Left ventricle myocardium inferior (tissue), 1 donor: ENCODE measurements at regions not wholly inside any gene's neighbourhood (a gene's known extent, or its start where the extent isn't known, plus 50 kb on each side); places are given as distances from the start of the nearest gene placed in this dataset.

Experiments used
- DNase-seq: peaks from one replicate; pipeline ENCODE4 v3.0.0-alpha.2; 2020
- H3K27ac ChIP-seq: fragments of 200-600 bp; replicated peaks from 2 replicates; pipeline ENCODE4 v1.8.0; 2021
- H3K27me3 ChIP-seq: fragments of 200-600 bp; 2 replicates; pipeline ENCODE4 v1.8.0; 2021; ENCODE audit warnings: low read depth
- H3K36me3 ChIP-seq: fragments of 200-600 bp; 2 replicates; pipeline ENCODE4 v1.8.0; 2021
- H3K4me1 ChIP-seq: fragments of 200-600 bp; 2 replicates; pipeline ENCODE4 v1.8.0; 2021
- H3K4me3 ChIP-seq: fragments of 200-600 bp; 2 replicates; pipeline ENCODE4 v1.8.0; 2021; ENCODE audit warnings: mild to moderate bottlenecking, moderate library complexity
- H3K9me3 ChIP-seq: fragments of 200-600 bp; replicated peaks from 2 replicates; pipeline ENCODE4 v1.8.0; 2021
- intact Hi-C: fragments of 100-400 bp; cut with micrococcal nuclease; formaldehyde crosslinking; loops from one replicate; pipeline ENCODE4 v1.11.0; 2022
- TF ChIP-seq, protein P1 (sequence below): fragments of 200-600 bp; IDR thresholded peaks from 2 replicates; pipeline ENCODE4 v1.8.0; 2021; ENCODE audit warnings: antibody characterized with exemption, mild to moderate bottlenecking, borderline replicate concordance
- donor health status: DM: no; HTN: yes; CAD: no; lungs with severe emphysema.

GRCh38 chr10:36515319-36515718, 610.1 kb upstream of the ANKRD30A start:
- no peak for DNase-seq
- H3K36me3 ChIP-seq: no peaks in the 10 kb centered on the region
- no peaks in the 10 kb centered on the region for H3K4me1 ChIP-seq
- TF ChIP-seq, protein P1, sequence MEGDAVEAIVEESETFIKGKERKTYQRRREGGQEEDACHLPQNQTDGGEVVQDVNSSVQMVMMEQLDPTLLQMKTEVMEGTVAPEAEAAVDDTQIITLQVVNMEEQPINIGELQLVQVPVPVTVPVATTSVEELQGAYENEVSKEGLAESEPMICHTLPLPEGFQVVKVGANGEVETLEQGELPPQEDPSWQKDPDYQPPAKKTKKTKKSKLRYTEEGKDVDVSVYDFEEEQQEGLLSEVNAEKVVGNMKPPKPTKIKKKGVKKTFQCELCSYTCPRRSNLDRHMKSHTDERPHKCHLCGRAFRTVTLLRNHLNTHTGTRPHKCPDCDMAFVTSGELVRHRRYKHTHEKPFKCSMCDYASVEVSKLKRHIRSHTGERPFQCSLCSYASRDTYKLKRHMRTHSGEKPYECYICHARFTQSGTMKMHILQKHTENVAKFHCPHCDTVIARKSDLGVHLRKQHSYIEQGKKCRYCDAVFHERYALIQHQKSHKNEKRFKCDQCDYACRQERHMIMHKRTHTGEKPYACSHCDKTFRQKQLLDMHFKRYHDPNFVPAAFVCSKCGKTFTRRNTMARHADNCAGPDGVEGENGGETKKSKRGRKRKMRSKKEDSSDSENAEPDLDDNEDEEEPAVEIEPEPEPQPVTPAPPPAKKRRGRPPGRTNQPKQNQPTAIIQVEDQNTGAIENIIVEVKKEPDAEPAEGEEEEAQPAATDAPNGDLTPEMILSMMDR: no peak
- H3K27me3 ChIP-seq: no peaks in the 10 kb centered on the region
- no peak overlapping the region for H3K4me3 ChIP-seq
- peaks cover 23% of the 10 kb centered on the region for H3K9me3 ChIP-seq
- no peak overlapping the region for H3K27ac ChIP-seq
- intact Hi-C loops: no loop called here

DNA sequence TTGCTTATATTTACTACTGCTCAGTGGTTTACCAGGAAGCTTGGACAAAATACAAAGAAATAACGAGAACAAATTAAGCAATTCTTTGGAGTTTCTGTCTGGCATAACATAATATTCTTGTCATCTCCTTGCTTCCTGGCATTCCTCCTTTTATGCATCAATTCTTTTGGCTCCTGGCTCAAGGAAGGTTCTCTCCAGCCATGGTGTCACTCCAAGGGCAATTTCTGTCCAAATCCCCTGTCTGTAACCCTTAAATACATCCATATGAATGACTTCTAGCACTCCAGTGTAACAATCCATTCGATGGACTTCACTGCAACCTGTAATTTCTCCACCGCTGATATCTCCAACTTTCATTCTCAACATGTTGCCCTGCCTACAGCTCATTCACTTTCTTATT, 617.7 kb upstream of the ANKRD30A start:
- H3K36me3 ChIP-seq: no peaks in the 10 kb centered on the region
- no peaks in the 10 kb centered on the region for H3K4me1 ChIP-seq
- TF ChIP-seq, protein P1: no peak
- intact Hi-C loops: no loop called here
- H3K9me3 ChIP-seq: no peaks in the 10 kb centered on the region
- DNase-seq: no peak
- H3K4me3 ChIP-seq: no peak overlapping the region
- no peak overlapping the region for H3K27ac ChIP-seq
- H3K27me3 ChIP-seq: no peaks in the 10 kb centered on the region

GRCh38 chr10:36506697-36507496, 618.5 kb upstream of the ANKRD30A start:
- no peaks in the 10 kb centered on the region for H3K27me3 ChIP-seq
- H3K4me3 ChIP-seq: no peak overlapping the region
- intact Hi-C loops: no loop called here
- H3K4me1 ChIP-seq: no peaks in the 10 kb centered on the region
- H3K9me3 ChIP-seq: no peaks in the 10 kb centered on the region
- no peak overlapping the region for H3K27ac ChIP-seq
- TF ChIP-seq, protein P1: no peak
- no peak for DNase-seq
- H3K36me3 ChIP-seq: no peaks in the 10 kb centered on the region

DNA sequence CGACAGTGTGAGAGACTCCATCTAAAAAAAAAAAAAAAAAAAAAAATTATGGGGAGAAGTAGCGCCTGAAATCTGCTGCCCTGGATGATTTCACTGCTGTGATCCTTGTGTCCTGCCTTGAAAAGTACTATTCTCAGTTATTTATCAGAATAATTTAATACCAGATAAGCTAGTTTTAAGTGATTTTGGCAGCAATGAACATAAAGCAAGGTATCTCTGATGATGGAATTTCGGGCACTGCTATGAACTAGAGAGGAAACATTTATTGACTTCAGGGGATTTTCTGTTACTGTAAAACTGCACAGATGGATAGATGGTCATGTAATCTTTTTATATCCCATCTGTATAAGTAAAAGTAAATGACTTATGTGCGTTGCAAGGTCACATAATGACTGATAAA, 619.1 kb upstream of the ANKRD30A start:
- Histone ChIP-seq H3K27ac (no peak overlapping the region), H3K9me3 (no peaks in the 10 kb centered on the region), H3K4me1 (no peaks in the 10 kb centered on the region), H3K36me3 (no peaks in the 10 kb centered on the region), H3K4me3 (no peak overlapping the region), H3K27me3 (no peaks in the 10 kb centered on the region)
- TF ChIP-seq, protein P1: no peak
- intact Hi-C loops: no loop called here
- DNase-seq: no peak

DNA sequence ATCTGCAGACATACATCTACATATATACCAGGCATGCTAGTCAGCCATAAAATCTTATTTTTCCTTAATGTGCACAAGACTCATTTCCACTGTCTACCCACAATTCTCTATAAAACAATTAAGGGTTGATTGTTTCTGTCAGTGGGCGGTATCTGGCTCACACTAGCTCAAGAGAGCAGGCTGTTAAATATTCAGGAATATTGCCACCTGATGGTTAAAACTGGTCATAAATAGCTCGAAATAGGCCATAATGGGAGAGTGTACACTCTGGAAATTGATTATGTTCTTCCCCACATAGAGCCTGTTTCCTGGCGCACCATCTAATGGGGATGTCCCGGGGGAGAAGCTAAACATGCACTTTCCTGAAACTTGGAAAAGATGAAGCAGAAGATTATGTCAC, 620.6 kb upstream of the ANKRD30A start:
- no peaks in the 10 kb centered on the region for H3K27me3 ChIP-seq
- H3K4me1 ChIP-seq: no peaks in the 10 kb centered on the region
- no peaks in the 10 kb centered on the region for H3K9me3 ChIP-seq
- no peak for DNase-seq
- intact Hi-C loops: no loop called here
- TF ChIP-seq, protein P1: peak; percentile 32
- no peak overlapping the region for H3K27ac ChIP-seq
- H3K36me3 ChIP-seq: no peaks in the 10 kb centered on the region
- no peak overlapping the region for H3K4me3 ChIP-seq
